Cardiac fibroblast (primary cell): ENCODE measurements at regions not wholly inside any gene's neighbourhood (a gene's known extent, or its start where the extent isn't known, plus 50 kb on each side); places are given as distances from the start of the nearest gene placed in this dataset.

Experiments
- DNase-seq, 2 donors: peaks; one replicate each; pipeline versions ENCODE4 v3.0.0 to v3.0.0-alpha.2; 2010; ENCODE audit warnings: low read depth in 2 of 2
- H3K4me3 ChIP-seq, 2 donors: replicated peaks in 1 of 2; 1 replicate in 1 of 2; 2 replicates in 1 of 2; pipeline ENCODE4 v1.5.1; 2011; ENCODE audit warnings: low read depth in 2 of 2, low read length in 2 of 2, mild to moderate bottlenecking in 2 of 2, moderate library complexity in 1 of 2
- CTCF ChIP-seq: IDR thresholded peaks from one replicate; pipeline ENCODE4 v1.5.1; 2011; ENCODE audit warnings: low read depth, mild to moderate bottlenecking, low read length, inconsistent platforms

GRCh38 chr13:109913186-109913585, 126.8 kb upstream of the IRS2 start:
- no peak overlapping the region for H3K4me3 ChIP-seq
- TF ChIP-seq CTCF: no peak
- DNase-seq: no peak

- no peak for TF ChIP-seq CTCF
- DNase-seq: peak in 1 of 2 donors; percentile 41
- no peak overlapping the region for H3K4me3 ChIP-seq
Observed at GRCh38 chr13:109910194-109910593, 123.8 kb upstream of the IRS2 start.

GRCh38 chr13:109906976-109907375, 120.6 kb upstream of the IRS2 start:
- no peak for DNase-seq
- no peak for TF ChIP-seq CTCF
- H3K4me3 ChIP-seq: no peak overlapping the region

GRCh38 chr13:109904218-109904617, 117.8 kb upstream of the IRS2 start:
- TF ChIP-seq CTCF: no peak
- no peak overlapping the region for H3K4me3 ChIP-seq
- peak in 1 of 2 donors; percentile 30 for DNase-seq

GRCh38 chr13:109900741-109901140, 114.4 kb upstream of the IRS2 start:
- no peak for DNase-seq
- TF ChIP-seq CTCF: no peak
- H3K4me3 ChIP-seq: no peak overlapping the region

- no peak overlapping the region for H3K4me3 ChIP-seq
- peak in 1 of 2 donors; percentile 5 for DNase-seq
- no peak for TF ChIP-seq CTCF
Observed at GRCh38 chr13:109900320-109900719, 113.9 kb upstream of the IRS2 start.

- no peak for TF ChIP-seq CTCF
- H3K4me3 ChIP-seq: no peak overlapping the region
- DNase-seq: no peak
Observed at GRCh38 chr13:109899748-109900147, 113.4 kb upstream of the IRS2 start.
